Mesendoderm (in vitro differentiated cells): ENCODE measurements at regions not wholly inside any gene's neighbourhood (a gene's known extent, or its start where the extent isn't known, plus 50 kb on each side); places are given as distances from the start of the nearest gene placed in this dataset.

Source experiments
- DNase-seq: peaks from one replicate; pipeline ENCODE4 v3.0.0; 2013
- H2AK5ac ChIP-seq: 2 replicates; pipeline ENCODE4 v1.6.1; 2013; ENCODE audit warnings: low read length, inconsistent platforms
- H2BK120ac ChIP-seq: 2 replicates; pipeline ENCODE4 v1.6.1; 2013; ENCODE audit warnings: low read depth, mild to moderate bottlenecking, low read length, moderate library complexity, mixed read lengths
- H2BK15ac ChIP-seq: replicated peaks from 2 replicates; pipeline ENCODE4 v1.6.1; 2013; ENCODE audit warnings: low read depth, mild to moderate bottlenecking, moderate library complexity
- H2BK5ac ChIP-seq: 2 replicates; pipeline ENCODE4 v1.6.1; 2013; ENCODE audit warnings: low read length, inconsistent platforms
- H3K18ac ChIP-seq: 2 replicates; pipeline ENCODE4 v1.6.1; 2013; ENCODE audit warnings: mild to moderate bottlenecking, low read length, mixed read lengths
- H3K23ac ChIP-seq: one replicate; pipeline ENCODE4 v1.6.1; 2013; ENCODE audit warnings: low read length
- H3K27ac ChIP-seq: 2 replicates; pipeline ENCODE4 v1.5.1; 2013; ENCODE audit warnings: low read depth, mild to moderate bottlenecking, inconsistent platforms, low read length, moderate library complexity
- H3K27me3 ChIP-seq: 2 replicates; pipeline ENCODE4 v1.6.1; 2013; ENCODE audit warnings: low read length, control low read depth, mild to moderate bottlenecking, inconsistent platforms; ENCODE audit not compliant: insufficient read depth, poor library complexity
- H3K36me3 ChIP-seq: 2 replicates; pipeline ENCODE4 v1.6.1; 2013; ENCODE audit warnings: low read length, inconsistent platforms; ENCODE audit not compliant: control insufficient read depth, insufficient read depth
- H3K4ac ChIP-seq: one replicate; pipeline ENCODE4 v1.6.1; 2013; ENCODE audit warnings: low read depth, mild to moderate bottlenecking, low read length, moderate library complexity
- H3K4me1 ChIP-seq: 2 replicates; pipeline ENCODE4 v1.6.1; 2013; ENCODE audit warnings: low read depth, low read length, inconsistent platforms; ENCODE audit not compliant: control insufficient read depth
- H3K4me2 ChIP-seq: 2 replicates; pipeline ENCODE4 v1.6.1; 2013; ENCODE audit warnings: low read length
- H3K4me3 ChIP-seq: 2 replicates; pipeline ENCODE4 v1.5.1; 2013; ENCODE audit warnings: mild to moderate bottlenecking, low read length
- H3K56ac ChIP-seq: one replicate; pipeline ENCODE4 v1.6.1; 2013; ENCODE audit warnings: low read length
- H3K79me1 ChIP-seq: 2 replicates; pipeline ENCODE4 v1.6.1; 2013; ENCODE audit warnings: low read length, inconsistent platforms
- H3K79me2 ChIP-seq: 2 replicates; pipeline ENCODE4 v1.6.1; 2013; ENCODE audit warnings: mild to moderate bottlenecking, low read length; ENCODE audit not compliant: control insufficient read depth, insufficient read depth
- H3K9ac ChIP-seq: 2 replicates; pipeline ENCODE4 v1.6.1; 2013; ENCODE audit warnings: low read length, inconsistent platforms
- H4K5ac ChIP-seq: one replicate; pipeline ENCODE4 v1.6.1; 2013; ENCODE audit warnings: low read length
- H4K8ac ChIP-seq: one replicate; pipeline ENCODE4 v1.6.1; 2013; ENCODE audit warnings: low read depth, mild to moderate bottlenecking, control low read depth, low read length, moderate library complexity
- WGBS: extraction: QIAGEN DNeasy Blood & Tissue Kit; methylation state at CpG from one replicate; pipeline ENCODE4 v1.1.7; 2013; ENCODE audit warnings: low lambda C conversion rate, missing lambda C conversion rate; ENCODE audit not compliant: insufficient coverage; ENCODE audit errors: extremely low coverage; 5-methylcytosine and 5-hydroxymethylcytosine counted together

DNA sequence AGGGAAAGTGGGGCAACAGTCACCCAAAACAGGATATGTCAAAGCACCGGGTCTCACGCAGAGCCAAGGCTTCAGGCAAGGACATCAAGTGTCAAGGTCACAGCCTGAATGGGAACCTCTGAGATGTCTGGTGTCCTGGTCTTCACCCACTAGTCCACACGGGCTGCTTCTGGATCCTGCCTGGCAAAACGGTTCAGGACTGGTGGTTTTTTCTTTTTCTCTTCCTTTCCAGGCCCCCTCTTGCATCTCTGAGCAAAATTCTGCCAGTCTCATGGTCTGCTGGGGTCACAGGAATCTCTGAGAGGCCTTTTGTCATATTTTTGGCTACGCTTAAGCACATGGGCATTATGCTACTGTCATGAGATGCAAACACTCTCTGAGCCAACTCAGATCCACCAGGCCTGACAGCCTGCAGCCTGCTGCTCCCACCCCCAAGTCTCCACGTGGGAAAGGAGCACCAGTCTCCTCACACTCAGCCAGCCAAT is 518.2 kb upstream of the ZEB2 start:
- no peak overlapping the region for H3K56ac ChIP-seq
- H3K4ac ChIP-seq: no peak overlapping the region
- no peak overlapping the region for H2BK15ac ChIP-seq
- no peak overlapping the region for H3K4me2 ChIP-seq
- H3K18ac ChIP-seq: no peak overlapping the region
- H3K4me3 ChIP-seq: no peak overlapping the region
- no peaks in the 10 kb centered on the region for H3K79me1 ChIP-seq
- DNase-seq: no peak
- WGBS: no CpG with 5 or more reads among the region's 6 CpGs
- H4K5ac ChIP-seq: no peak overlapping the region
- H4K8ac ChIP-seq: no peak overlapping the region
- no peak overlapping the region for H2BK5ac ChIP-seq
- no peaks in the 10 kb centered on the region for H3K79me2 ChIP-seq
- no peaks in the 10 kb centered on the region for H3K27me3 ChIP-seq
- no peak overlapping the region for H2AK5ac ChIP-seq
- H3K27ac ChIP-seq: no peak overlapping the region
- H2BK120ac ChIP-seq: no peak overlapping the region
- no peaks in the 10 kb centered on the region for H3K36me3 ChIP-seq
- no peak overlapping the region for H3K9ac ChIP-seq
- H3K4me1 ChIP-seq: no peaks in the 10 kb centered on the region
- no peak overlapping the region for H3K23ac ChIP-seq

DNA sequence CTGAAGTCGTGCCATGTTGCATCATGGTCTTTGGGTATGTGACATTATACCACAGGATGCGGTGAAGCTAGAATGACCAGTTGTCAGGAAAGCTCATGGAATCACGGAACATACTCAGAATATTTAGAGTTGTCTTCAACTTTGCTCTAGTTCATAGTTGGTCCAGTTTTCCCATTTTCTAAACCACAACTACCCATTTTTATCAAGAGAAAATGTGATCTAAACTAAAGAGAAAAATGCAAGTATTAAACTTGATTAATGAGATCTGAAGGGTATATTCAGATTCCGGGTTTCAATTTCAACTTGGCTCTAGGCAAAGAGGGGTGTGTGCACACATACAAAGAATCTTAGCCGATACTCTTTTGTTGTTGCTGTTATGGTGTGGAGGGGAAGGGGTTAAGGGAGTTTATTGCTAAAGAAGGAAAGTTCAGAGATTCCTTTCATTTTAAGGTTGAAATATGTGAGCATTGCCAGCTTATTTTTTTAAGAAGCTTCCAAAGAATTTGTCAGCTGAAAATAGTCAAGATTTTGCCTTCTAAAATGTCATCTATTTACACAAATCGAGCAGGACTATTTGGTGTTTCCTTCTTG is 516.6 kb upstream of the ZEB2 start:
- Histone ChIP-seq H3K79me2 (no peaks in the 10 kb centered on the region), H2AK5ac (no peak overlapping the region), H3K23ac (no peak overlapping the region), H4K5ac (no peak overlapping the region), H3K36me3 (no peaks in the 10 kb centered on the region), H2BK15ac (no peak overlapping the region), H3K9ac (no peak overlapping the region), H3K27ac (no peak overlapping the region), H2BK5ac (no peak overlapping the region), H3K4me1 (no peaks in the 10 kb centered on the region), H3K56ac (no peak overlapping the region), H3K27me3 (no peaks in the 10 kb centered on the region), H3K4me3 (no peak overlapping the region), H3K18ac (no peak overlapping the region), H3K4ac (no peak overlapping the region), H3K79me1 (no peaks in the 10 kb centered on the region), H3K4me2 (no peak overlapping the region), H4K8ac (no peak overlapping the region), H2BK120ac (no peak overlapping the region)
- DNase-seq: no peak
- WGBS: no CpG with 5 or more reads among the region's 6 CpGs

DNA sequence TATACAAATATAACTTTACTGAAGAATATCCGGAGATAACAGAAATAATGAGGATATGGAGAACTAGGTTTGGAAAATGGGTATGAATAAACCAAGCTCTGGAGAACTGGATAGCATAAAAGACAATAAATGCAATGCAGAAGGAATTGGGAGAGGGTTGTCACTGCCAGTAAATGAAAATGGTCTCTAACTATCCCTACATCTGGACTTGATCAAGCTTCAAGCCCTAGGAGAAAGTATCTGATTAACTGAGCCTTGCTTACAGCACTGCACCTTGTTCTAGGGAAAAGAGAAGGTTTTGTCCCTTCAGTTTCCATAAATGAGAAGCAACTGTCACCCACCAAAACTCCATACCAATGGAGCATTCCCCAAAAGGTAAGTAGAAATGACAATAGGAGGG is 514.6 kb upstream of the ZEB2 start:
- Histone ChIP-seq H3K4me3 (no peak overlapping the region), H3K4me1 (no peaks in the 10 kb centered on the region)
- no CpG with 5 or more reads among the region's 1 CpG for WGBS

DNA sequence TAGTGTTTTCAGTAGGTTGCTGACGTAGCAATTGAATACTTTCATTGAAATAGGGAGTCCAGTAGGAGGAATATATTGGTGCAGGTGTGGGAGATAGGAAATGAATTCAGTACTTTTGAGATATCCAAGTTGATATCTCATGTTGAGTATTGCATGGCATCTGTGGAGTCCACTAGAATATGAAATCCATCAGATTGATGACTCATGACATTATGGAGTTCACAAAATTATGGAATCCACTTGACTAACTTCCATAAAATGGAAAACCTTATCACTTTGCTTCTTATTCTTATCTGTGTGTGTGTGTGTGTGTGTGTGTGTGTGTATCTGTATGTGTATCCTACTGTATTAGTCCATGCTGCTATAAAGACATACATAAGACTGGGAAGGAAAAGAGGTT is 513.5 kb upstream of the ZEB2 start:
- no CpG with 5 or more reads among the region's 1 CpG for WGBS
- no peak overlapping the region for H4K5ac ChIP-seq
- H2BK15ac ChIP-seq: no peak overlapping the region

More for the DNA sequence above, 514.6 kb upstream of the ZEB2 start:
- no peak overlapping the region for H2AK5ac ChIP-seq
- no peaks in the 10 kb centered on the region for H3K36me3 ChIP-seq
- no peak overlapping the region for H2BK5ac ChIP-seq
- no peak overlapping the region for H4K8ac ChIP-seq
- DNase-seq: no peak
- no peak overlapping the region for H3K56ac ChIP-seq
- no peaks in the 10 kb centered on the region for H3K27me3 ChIP-seq
- no peak overlapping the region for H3K4ac ChIP-seq
- H3K9ac ChIP-seq: no peak overlapping the region
- H3K18ac ChIP-seq: no peak overlapping the region
- no peaks in the 10 kb centered on the region for H3K79me1 ChIP-seq
- H4K5ac ChIP-seq: no peak overlapping the region
- no peak overlapping the region for H3K27ac ChIP-seq
- H2BK15ac ChIP-seq: no peak overlapping the region
- H2BK120ac ChIP-seq: no peak overlapping the region
- no peaks in the 10 kb centered on the region for H3K79me2 ChIP-seq
- H3K4me2 ChIP-seq: no peak overlapping the region
- no peak overlapping the region for H3K23ac ChIP-seq

DNA sequence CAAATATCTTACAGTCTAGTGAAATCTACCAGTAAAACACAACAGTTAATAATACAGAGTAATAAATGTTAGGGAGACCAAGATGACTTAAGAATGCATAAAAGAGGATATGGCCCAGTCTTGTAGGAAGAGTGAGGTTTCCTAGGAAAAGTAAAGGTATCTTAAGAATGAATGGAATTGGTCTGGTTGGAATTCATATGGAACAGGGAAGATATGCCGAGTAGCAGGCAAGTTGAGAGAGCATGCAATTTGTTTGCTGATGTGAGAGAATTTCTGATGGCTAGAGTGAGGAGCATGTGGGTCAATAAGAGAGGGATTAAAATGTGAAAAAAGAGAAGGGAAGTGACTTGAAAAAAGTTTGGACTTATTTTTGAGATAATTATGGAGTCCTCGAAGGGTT is 512.9 kb upstream of the ZEB2 start:
- Histone ChIP-seq H2AK5ac (no peak overlapping the region), H3K4ac (no peak overlapping the region), H3K4me2 (no peak overlapping the region), H2BK120ac (no peak overlapping the region), H4K5ac (no peak overlapping the region), H3K56ac (no peak overlapping the region), H3K4me3 (no peak overlapping the region), H3K9ac (no peak overlapping the region), H3K18ac (no peak overlapping the region), H3K4me1 (no peaks in the 10 kb centered on the region), H3K27ac (no peak overlapping the region), H3K27me3 (no peaks in the 10 kb centered on the region), H3K79me2 (no peaks in the 10 kb centered on the region), H2BK15ac (no peak overlapping the region), H2BK5ac (no peak overlapping the region), H4K8ac (no peak overlapping the region), H3K36me3 (no peaks in the 10 kb centered on the region), H3K23ac (no peak overlapping the region), H3K79me1 (no peaks in the 10 kb centered on the region)
- peak; percentile 61 for DNase-seq
- WGBS: no CpG with 5 or more reads among the region's 2 CpGs

More for the DNA sequence above, 513.5 kb upstream of the ZEB2 start:
- Histone ChIP-seq H3K18ac (no peak overlapping the region), H2BK120ac (no peak overlapping the region), H4K8ac (no peak overlapping the region), H3K27ac (no peak overlapping the region), H3K79me2 (no peaks in the 10 kb centered on the region), H2AK5ac (no peak overlapping the region), H3K4me3 (no peak overlapping the region), H3K56ac (no peak overlapping the region), H3K4me2 (no peak overlapping the region), H3K27me3 (no peaks in the 10 kb centered on the region), H3K4ac (no peak overlapping the region), H3K79me1 (no peaks in the 10 kb centered on the region), H3K36me3 (no peaks in the 10 kb centered on the region), H2BK5ac (no peak overlapping the region), H3K23ac (no peak overlapping the region), H3K9ac (no peak overlapping the region), H3K4me1 (no peaks in the 10 kb centered on the region)
- DNase-seq: no peak

DNA sequence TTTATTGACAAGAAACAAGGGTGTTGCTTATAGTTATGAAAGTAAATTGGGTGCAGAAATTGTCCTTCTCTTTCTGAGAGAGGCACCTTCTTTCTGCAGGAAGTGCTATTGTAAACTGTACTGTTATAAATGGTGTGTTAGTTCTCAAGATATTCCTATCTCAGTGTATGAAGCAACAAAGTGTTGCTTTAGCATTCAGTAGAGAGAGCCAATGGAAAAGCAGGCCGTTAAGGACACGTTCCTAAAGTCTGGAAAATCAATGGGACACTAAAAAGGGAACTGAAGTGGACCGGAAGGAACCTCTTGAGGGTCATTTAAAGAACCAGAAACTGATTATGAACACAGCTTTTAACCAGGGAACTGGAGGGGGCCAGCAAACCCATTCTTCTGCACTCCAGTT is 510.0 kb upstream of the ZEB2 start:
- H3K4me3 ChIP-seq: no peak overlapping the region
- no peak overlapping the region for H3K56ac ChIP-seq
- H4K8ac ChIP-seq: no peak overlapping the region
- no peak overlapping the region for H3K4me2 ChIP-seq
- no peaks in the 10 kb centered on the region for H3K36me3 ChIP-seq
- no peak overlapping the region for H2BK5ac ChIP-seq
- H3K18ac ChIP-seq: no peak overlapping the region
- H3K27ac ChIP-seq: no peak overlapping the region
- H2BK120ac ChIP-seq: no peak overlapping the region
- H4K5ac ChIP-seq: no peak overlapping the region
- no peaks in the 10 kb centered on the region for H3K4me1 ChIP-seq
- no peak overlapping the region for H3K9ac ChIP-seq
- H2AK5ac ChIP-seq: no peak overlapping the region
- H2BK15ac ChIP-seq: no peak overlapping the region
- H3K79me2 ChIP-seq: no peaks in the 10 kb centered on the region
- no peak overlapping the region for H3K4ac ChIP-seq
- no CpG with 5 or more reads among the region's 3 CpGs for whole genome bisulfite sequencing
- H3K79me1 ChIP-seq: no peaks in the 10 kb centered on the region
- DNase-seq: no peak
- no peak overlapping the region for H3K23ac ChIP-seq
- no peaks in the 10 kb centered on the region for H3K27me3 ChIP-seq
